SK-N-SH (cell line): ENCODE measurements at regions not wholly inside any gene's neighbourhood (a gene's known extent, or its start where the extent isn't known, plus 50 kb on each side); places are given as distances from the start of the nearest gene placed in this dataset.

Source experiments
- CTCF ChIA-PET: fragments of 300-600, 350-600 bp; formaldehyde crosslinking; extraction: SDS; loops from one replicate; lab custom pipeline; 2021; lab: Yijun Ruan, JAX
- POLR2A ChIA-PET: fragments of 350-600 bp; sonication (Branson Sonifier 250); formaldehyde crosslinking; extraction: SDS; loops from one replicate; lab custom pipeline; 2020; ENCODE audit warnings: antibody characterized with exemption, inconsistent platforms; lab: Yijun Ruan, JAX
- DNase-seq: peaks from one replicate; pipeline ENCODE4 v3.0.0; 2012
- H2AFZ ChIP-seq: fragments of 200-600 bp; sonication (generic); 2 replicates; pipeline ENCODE4 v1.8.1; 2016; ENCODE audit warnings: antibody characterized with exemption, mild to moderate bottlenecking, low read depth
- H3F3A ChIP-seq: fragments of 200-600 bp; sonication (generic); replicated peaks from 2 replicates; pipeline ENCODE3; 2016; ENCODE audit warnings: antibody characterized with exemption, mild to moderate bottlenecking; ENCODE audit not compliant: insufficient read depth
- H3K27ac ChIP-seq, 2 experiments: fragments of 200-500 bp in 1 of 2; fragments of 200-600 bp in 1 of 2; sonication (Bioruptor generic) in 1 of 2; sonication (generic), shearing (Covaris generic) in 1 of 2; 2 replicates each; pipeline versions ENCODE4 v1.5.1 to v1.6.1; 2014 to 2016; ENCODE audit warnings: low read depth in 2 of 2, inconsistent platforms in 1 of 2, low read length in 1 of 2, mild to moderate bottlenecking in 1 of 2, mixed read lengths in 1 of 2
- H3K27me3 ChIP-seq: fragments of 200-600 bp; sonication (generic), shearing (Covaris generic); 2 replicates; pipeline ENCODE4 v1.6.1; 2016; ENCODE audit warnings: mixed run types; ENCODE audit not compliant: insufficient read depth
- H3K36me3 ChIP-seq, 2 experiments: fragments of 200-500 bp in 1 of 2; fragments of 200-600 bp in 1 of 2; sonication (Bioruptor generic) in 1 of 2; sonication (generic) in 1 of 2; replicated peaks in 1 of 2; 2 replicates each; pipeline versions ENCODE3 to v1.5.1; 2014 to 2016; ENCODE audit warnings: low read length in 1 of 2, mild to moderate bottlenecking in 1 of 2; ENCODE audit not compliant: insufficient read depth in 2 of 2, control insufficient read depth in 1 of 2
- H3K4me1 ChIP-seq, 2 experiments: fragments of 200-500 bp in 1 of 2; fragments of 200-600 bp in 1 of 2; sonication (Bioruptor generic) in 1 of 2; sonication (generic), shearing (Covaris generic) in 1 of 2; 2 replicates each; pipeline versions ENCODE4 v1.5.1 to v1.6.1; 2014 to 2016; ENCODE audit warnings: low read depth in 1 of 2, low read length in 1 of 2, mixed run types in 1 of 2; ENCODE audit not compliant: insufficient read depth in 2 of 2, control insufficient read depth in 1 of 2
- H3K4me2 ChIP-seq: fragments of 200-600 bp; sonication (generic), shearing (Covaris generic); 2 replicates; pipeline ENCODE4 v1.6.1; 2017; ENCODE audit warnings: mixed run types
- H3K4me3 ChIP-seq, 2 experiments: fragments of 200-500 bp in 1 of 2; fragments of 200-600 bp in 1 of 2; sonication (Bioruptor generic) in 1 of 2; sonication (generic), shearing (Covaris generic) in 1 of 2; 2 replicates each; pipeline versions ENCODE4 v1.5.1 to v1.8.1; 2014 to 2016; ENCODE audit warnings: low read depth in 2 of 2, inconsistent platforms in 1 of 2, low read length in 1 of 2, mild to moderate bottlenecking in 1 of 2, mixed read lengths in 1 of 2, moderate library complexity in 1 of 2
- H3K79me2 ChIP-seq: fragments of 200-600 bp; sonication (generic); 2 replicates; pipeline ENCODE4 v1.8.1; 2017; ENCODE audit warnings: mild to moderate bottlenecking; ENCODE audit not compliant: insufficient read depth
- H3K9ac ChIP-seq: fragments of 200-600 bp; sonication (generic); 2 replicates; pipeline ENCODE4 v1.6.1; 2017; ENCODE audit warnings: mixed run types
- H3K9me2 ChIP-seq: fragments of 200-600 bp; sonication (generic); 2 replicates; pipeline ENCODE4 v1.6.1; 2017; ENCODE audit warnings: mixed run types
- H3K9me3 ChIP-seq: fragments of 200-600 bp; sonication (generic); 2 replicates; pipeline ENCODE4 v1.6.1; 2017; ENCODE audit warnings: mixed run types, mild to moderate bottlenecking, moderate library complexity
- H4K20me1 ChIP-seq: fragments of 200-600 bp; sonication (generic); 2 replicates; pipeline ENCODE4 v1.6.1; 2017; ENCODE audit warnings: mild to moderate bottlenecking, mixed run types; ENCODE audit not compliant: insufficient read depth
- CHD2 ChIP-seq: fragments of 150-350 bp; IDR thresholded peaks from 2 replicates; pipeline ENCODE4 v1.6.1; 2018; ENCODE audit warnings: low read length; ENCODE audit not compliant: partially characterized antibody
- ELF1 ChIP-seq: IDR thresholded peaks from 2 replicates; pipeline ENCODE4 v1.4.0; 2012
- EZH2phosphoT487 ChIP-seq: fragments of 200-600 bp; sonication (generic); IDR thresholded peaks from 2 replicates; pipeline ENCODE4 v1.6.1; 2017; ENCODE audit warnings: low read depth, mixed run types, mild to moderate bottlenecking, antibody characterized with exemption, moderate library complexity, borderline replicate concordance
- FOSL2 ChIP-seq: IDR thresholded peaks from 2 replicates; pipeline ENCODE4 v1.4.0; 2012; ENCODE audit warnings: low read depth, mild to moderate bottlenecking, moderate library complexity, borderline replicate concordance
- FOXJ3 ChIP-seq: sonication (generic); formaldehyde crosslinking; IDR thresholded peaks from 2 replicates; pipeline ENCODE4 v1.5.1; 2020; ENCODE audit warnings: mild to moderate bottlenecking, missing genetic modification reagents
- GATA2 ChIP-seq: sonication (generic); formaldehyde crosslinking; IDR thresholded peaks from 2 replicates; pipeline ENCODE4 v1.5.0; 2020; ENCODE audit warnings: mild to moderate bottlenecking, missing genetic modification reagents
- IRF3 ChIP-seq: fragments of 150-350 bp; IDR thresholded peaks from 2 replicates; pipeline ENCODE4 v1.6.1; 2016; ENCODE audit warnings: mild to moderate bottlenecking, low read depth, low read length
- JUND ChIP-seq: IDR thresholded peaks from 2 replicates; pipeline ENCODE4 v1.4.0; 2012
- MAX ChIP-seq: IDR thresholded peaks from 2 replicates; pipeline ENCODE4 v1.4.0; 2012; ENCODE audit warnings: low read depth
- NRF1 ChIP-seq: IDR thresholded peaks from 2 replicates; pipeline ENCODE4 v1.6.1; 2012; ENCODE audit warnings: low read depth, mild to moderate bottlenecking, low read length
- RAD21 ChIP-seq: IDR thresholded peaks from 2 replicates; pipeline ENCODE4 v1.6.1; 2012; ENCODE audit warnings: mild to moderate bottlenecking, low read length
- REST ChIP-seq: IDR thresholded peaks from 2 replicates; pipeline ENCODE4 v1.6.1; 2012; ENCODE audit warnings: mild to moderate bottlenecking, low read depth, low read length, moderate library complexity
- RFX5 ChIP-seq: IDR thresholded peaks from 2 replicates; pipeline ENCODE4 v1.6.1; 2012; ENCODE audit warnings: mild to moderate bottlenecking, improper control_type of control experiment, low read length
- SMC3 ChIP-seq: IDR thresholded peaks from 2 replicates; pipeline ENCODE4 v1.6.1; 2012; ENCODE audit warnings: low read depth, low read length, improper control_type of control experiment
- TAF1 ChIP-seq: IDR thresholded peaks from 2 replicates; pipeline ENCODE4 v1.6.1; 2012; ENCODE audit warnings: low read depth, mild to moderate bottlenecking, low read length, moderate library complexity, borderline replicate concordance
- TCF12 ChIP-seq: IDR thresholded peaks from 2 replicates; pipeline ENCODE4 v1.4.0; 2012
- USF1 ChIP-seq: IDR thresholded peaks from 2 replicates; pipeline ENCODE4 v1.4.0; 2012; ENCODE audit warnings: low read depth, borderline replicate concordance
- WGBS: methylation state at CpG from one replicate; pipeline ENCODE4 v1.1.6; 2017; ENCODE audit warnings: low lambda C conversion rate; 5-methylcytosine and 5-hydroxymethylcytosine counted together

- Histone ChIP-seq H4K20me1 (no peaks in the 10 kb centered on the region), H3K4me3 (no peak overlapping the region), H2AFZ (no peak overlapping the region), H3K9me2 (no peaks in the 10 kb centered on the region)
- CTCF ChIA-PET, result interaction anchor here (1.1 kb wide), 1 partner anchor 14 kb away, joined by 4 read pairs; no protein-coding TSS in a partner anchor
- TF ChIP-seq IRF3, result no peak
- no peak for TF ChIP-seq REST
- TF ChIP-seq JUND, result no peak
- no peak for TF ChIP-seq RFX5
- TF ChIP-seq FOSL2, result no peak
- no peak for TF ChIP-seq TAF1
- no peak for TF ChIP-seq NRF1
- TF ChIP-seq GATA2, result no peak
- TF ChIP-seq FOXJ3 (CRISPR knock-in tag), result no peak
- no peak for TF ChIP-seq RAD21
- no peak for TF ChIP-seq ELF1
- TF ChIP-seq CHD2, result no peak
- TF ChIP-seq SMC3, result no peak
- no peak for TF ChIP-seq TCF12
- TF ChIP-seq EZH2phosphoT487, result no peak
- no peak for TF ChIP-seq MAX
- TF ChIP-seq USF1, result no peak
- TF ChIP-seq, all 33 proteins: peak for 0
- H3K27me3 ChIP-seq, result peaks cover 51% of the 10 kb centered on the region; the same call in 1 of the 2 replicates
- H3K36me3 ChIP-seq, result no peaks in the 10 kb centered on the region
- no peaks in the 10 kb centered on the region for H3K79me2 ChIP-seq
- DNase-seq, result no peak
- H3K4me1 ChIP-seq, result no peaks in the 10 kb centered on the region
- H3K9ac ChIP-seq, result no peak overlapping the region
- no peak overlapping the region for H3K4me2 ChIP-seq
- H3F3A ChIP-seq, result no peaks in the 10 kb centered on the region
- no peaks in the 10 kb centered on the region for H3K9me3 ChIP-seq
- H3K27ac ChIP-seq, result no peak overlapping the region
- 2% methylated on average over 7 of the region's 7 CpGs for WGBS
- POLR2A ChIA-PET, result no interaction called here
These were observed 54.7 kb upstream of the GATA6 start for GRCh38 chr18:22114526-22115321.
